IgD-negative memory B cell (primary cell): ENCODE measurements at regions not wholly inside any gene's neighbourhood (a gene's known extent, or its start where the extent isn't known, plus 50 kb on each side); places are given as distances from the start of the nearest gene placed in this dataset.

Experiments
- H3K27ac Mint-ChIP-seq, 3 donors: one replicate each; pipeline ENCODE4 v1.8.0; 2020 to 2022; ENCODE audit warnings: mild to moderate bottlenecking in 3 of 3, mixed read lengths in 3 of 3, moderate library complexity in 1 of 3
- H3K27me3 Mint-ChIP-seq: one replicate; pipeline ENCODE4 v1.8.0; 2021; ENCODE audit warnings: mixed read lengths
- H3K36me3 Mint-ChIP-seq: one replicate; pipeline ENCODE4 v1.8.0; 2020; ENCODE audit warnings: mild to moderate bottlenecking, mixed read lengths
- H3K4me1 Mint-ChIP-seq, 3 donors: one replicate each; pipeline ENCODE4 v1.8.0; 2020 to 2022; ENCODE audit warnings: mixed read lengths in 3 of 3, mild to moderate bottlenecking in 1 of 3
- H3K4me3 Mint-ChIP-seq, 4 donors: one replicate each; pipeline ENCODE4 v1.8.0; 2020 to 2022; ENCODE audit warnings: mild to moderate bottlenecking in 4 of 4, mixed read lengths in 4 of 4, moderate library complexity in 3 of 4
- H3K9me3 Mint-ChIP-seq, 3 donors: one replicate each; pipeline ENCODE4 v1.8.0; 2020 to 2021; ENCODE audit warnings: mixed read lengths in 3 of 3, mild to moderate bottlenecking in 1 of 3

DNA sequence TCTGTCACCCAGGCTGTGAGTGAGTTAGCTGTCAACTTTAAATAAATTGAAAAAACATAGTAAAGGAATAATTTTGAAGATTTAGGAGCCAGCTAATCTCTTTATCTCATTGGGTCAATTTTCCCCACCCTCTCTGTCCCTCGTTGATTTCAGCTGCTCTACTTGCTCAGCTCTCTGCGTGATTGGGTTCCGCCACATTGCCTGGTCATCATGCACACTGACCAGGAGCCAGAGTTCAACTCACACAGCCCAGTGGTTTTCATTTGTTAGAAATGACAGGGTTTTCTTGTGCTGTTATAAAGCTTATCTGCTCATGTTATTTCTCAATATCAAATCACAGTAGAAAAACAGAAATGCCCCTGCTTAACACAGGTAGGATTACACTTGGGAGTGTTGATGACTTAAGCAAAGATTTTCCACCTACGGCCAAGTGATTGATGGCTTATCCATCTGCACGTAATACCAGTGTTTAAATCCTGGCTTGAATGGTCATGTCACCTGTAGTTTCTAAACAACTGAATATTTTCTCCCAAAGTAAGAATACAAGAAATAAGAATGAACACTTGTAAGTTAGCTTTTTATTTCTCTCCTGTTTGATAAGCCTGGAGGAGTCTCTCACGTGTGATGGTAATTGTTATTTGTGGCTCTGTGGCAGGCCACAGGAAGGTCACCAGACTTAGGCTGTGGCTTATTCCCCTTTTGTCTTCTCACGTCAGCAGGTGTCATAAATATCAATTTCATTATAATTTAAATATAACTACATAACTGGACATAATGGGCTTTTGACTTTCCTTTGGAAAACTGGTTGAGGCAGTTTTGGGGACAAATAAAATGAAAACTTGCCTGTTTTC is 367.2 kb upstream of the DDHD1 start:
- peaks cover 1% of the 10 kb centered on the region for H3K36me3 Mint-ChIP-seq
- peaks cover 0 to 2% (median 0%) of the 10 kb centered on the region in 3 donors for H3K9me3 Mint-ChIP-seq
- peaks cover under 1% of the 10 kb centered on the region for H3K27me3 Mint-ChIP-seq
- no peak overlapping the region for H3K27ac Mint-ChIP-seq
- no peak overlapping the region for H3K4me3 Mint-ChIP-seq
- H3K4me1 Mint-ChIP-seq, result no peaks in the 10 kb centered on the region

DNA sequence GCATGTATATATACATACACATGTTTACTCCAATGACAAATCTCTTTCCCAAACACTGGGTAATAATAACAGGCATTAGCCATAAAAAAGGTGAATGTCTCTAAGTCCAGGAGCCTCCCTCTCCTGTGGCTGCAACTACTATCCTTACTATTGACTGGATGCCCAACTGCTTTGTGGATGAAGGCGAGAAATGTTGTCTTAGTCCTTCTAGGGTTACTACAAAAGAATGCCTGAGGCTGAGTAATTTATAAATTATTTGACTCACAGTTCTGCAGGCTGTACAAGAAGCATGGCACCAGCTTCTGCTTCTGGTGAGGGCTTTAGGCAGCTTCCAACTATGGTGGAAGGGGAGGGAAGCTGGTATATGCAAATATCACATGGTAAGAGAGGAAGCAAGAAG is 366.0 kb upstream of the DDHD1 start:
- no peaks in the 10 kb centered on the region for H3K4me1 Mint-ChIP-seq
- H3K9me3 Mint-ChIP-seq, result peaks cover 0 to 2% (median 0%) of the 10 kb centered on the region in 3 donors
- no peak overlapping the region for H3K4me3 Mint-ChIP-seq
- no peak overlapping the region for H3K27ac Mint-ChIP-seq
- peaks cover 1% of the 10 kb centered on the region for H3K36me3 Mint-ChIP-seq
- no peaks in the 10 kb centered on the region for H3K27me3 Mint-ChIP-seq

- peaks cover 0 to 1% (median under 1%) of the 10 kb centered on the region in 3 donors for H3K9me3 Mint-ChIP-seq
These were observed 364.3 kb upstream of the DDHD1 start for GRCh38 chr14:53517270-53517960.

GRCh38 chr14:53516261-53516774 is 363.2 kb upstream of the DDHD1 start:
- Mint-ChIP-seq H3K27me3 (no peaks in the 10 kb centered on the region), H3K27ac (no peak overlapping the region), H3K4me1 (no peaks in the 10 kb centered on the region), H3K4me3 (no peak overlapping the region), H3K9me3 (peaks cover 0 to 5% (median 0%) of the 10 kb centered on the region in 3 donors), H3K36me3 (peaks cover 1% of the 10 kb centered on the region)

More at GRCh38 chr14:53517270-53517960, 364.3 kb upstream of the DDHD1 start:
- no peaks in the 10 kb centered on the region for H3K4me1 Mint-ChIP-seq
- H3K4me3 Mint-ChIP-seq, result no peak overlapping the region
- H3K36me3 Mint-ChIP-seq, result peaks cover 1% of the 10 kb centered on the region
- H3K27ac Mint-ChIP-seq, result no peak overlapping the region
- H3K27me3 Mint-ChIP-seq, result no peaks in the 10 kb centered on the region

GRCh38 chr14:53515276-53515675 is 362.2 kb upstream of the DDHD1 start:
- Mint-ChIP-seq H3K9me3 (peaks cover 0 to 5% (median 0%) of the 10 kb centered on the region in 3 donors), H3K36me3 (peaks cover 1% of the 10 kb centered on the region), H3K27ac (no peak overlapping the region), H3K4me1 (no peaks in the 10 kb centered on the region), H3K4me3 (no peak overlapping the region), H3K27me3 (no peaks in the 10 kb centered on the region)

DNA sequence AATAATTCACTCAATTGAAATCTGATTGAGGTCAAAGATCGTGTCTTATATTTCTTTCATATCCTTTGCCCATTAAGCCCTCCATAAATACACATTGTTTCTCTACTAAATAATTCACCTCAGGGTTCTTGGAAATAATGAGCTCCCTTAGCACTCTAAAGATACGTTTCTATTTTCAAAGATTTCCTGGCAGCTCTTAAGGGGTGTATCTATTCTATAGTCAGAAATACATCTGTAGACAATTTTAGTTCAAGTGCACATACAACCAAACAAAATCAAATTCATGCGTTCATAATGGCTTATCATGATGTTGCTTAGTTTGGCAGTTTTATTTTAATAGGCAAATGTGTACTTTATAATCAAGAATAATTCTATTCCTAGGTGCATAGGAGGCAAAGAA is 361.1 kb upstream of the DDHD1 start:
- no peak overlapping the region for H3K27ac Mint-ChIP-seq

DNA sequence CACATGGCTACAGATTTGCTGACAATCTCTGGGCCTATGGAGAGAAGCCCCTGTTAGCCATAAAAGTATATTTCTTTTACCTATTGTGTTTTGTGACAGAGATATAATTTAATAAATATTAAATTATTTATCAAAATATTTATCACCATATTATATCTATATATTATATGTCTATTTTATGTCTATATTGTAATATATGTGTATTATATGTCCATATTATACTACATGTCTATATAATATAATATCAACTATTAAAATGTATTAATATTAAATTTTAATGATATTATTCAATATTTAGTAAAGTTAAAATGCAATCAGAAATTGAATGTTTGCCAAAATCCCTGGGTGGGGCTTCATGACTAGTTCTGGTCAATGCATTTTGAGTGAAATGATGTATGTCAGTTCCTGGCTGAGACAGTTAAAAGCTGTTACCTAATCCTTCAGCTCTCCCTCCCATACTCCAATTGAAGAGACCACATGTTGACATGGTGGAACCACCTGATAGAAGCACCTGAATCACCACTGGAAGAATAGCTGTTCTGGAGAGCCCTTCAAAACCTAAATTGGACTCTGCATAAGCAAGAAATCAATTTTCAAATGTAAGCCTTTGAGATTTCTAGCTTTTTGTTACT is 357.3 kb upstream of the DDHD1 start:
- peaks cover 1% of the 10 kb centered on the region for H3K36me3 Mint-ChIP-seq
- no peak overlapping the region for H3K27ac Mint-ChIP-seq
- no peak overlapping the region for H3K4me3 Mint-ChIP-seq
- peaks cover 0 to 13% (median 10%) of the 10 kb centered on the region in 3 donors for H3K9me3 Mint-ChIP-seq
- no peaks in the 10 kb centered on the region for H3K27me3 Mint-ChIP-seq
- peaks cover 0 to 1% (median 0%) of the 10 kb centered on the region in 3 donors for H3K4me1 Mint-ChIP-seq

More for the DNA sequence above, 361.1 kb upstream of the DDHD1 start:
- no peaks in the 10 kb centered on the region for H3K4me1 Mint-ChIP-seq
- H3K9me3 Mint-ChIP-seq, result peaks cover 0 to 5% (median 0%) of the 10 kb centered on the region in 3 donors
- peaks cover under 1% of the 10 kb centered on the region for H3K36me3 Mint-ChIP-seq
- H3K27me3 Mint-ChIP-seq, result no peaks in the 10 kb centered on the region
- H3K4me3 Mint-ChIP-seq, result no peak overlapping the region

DNA sequence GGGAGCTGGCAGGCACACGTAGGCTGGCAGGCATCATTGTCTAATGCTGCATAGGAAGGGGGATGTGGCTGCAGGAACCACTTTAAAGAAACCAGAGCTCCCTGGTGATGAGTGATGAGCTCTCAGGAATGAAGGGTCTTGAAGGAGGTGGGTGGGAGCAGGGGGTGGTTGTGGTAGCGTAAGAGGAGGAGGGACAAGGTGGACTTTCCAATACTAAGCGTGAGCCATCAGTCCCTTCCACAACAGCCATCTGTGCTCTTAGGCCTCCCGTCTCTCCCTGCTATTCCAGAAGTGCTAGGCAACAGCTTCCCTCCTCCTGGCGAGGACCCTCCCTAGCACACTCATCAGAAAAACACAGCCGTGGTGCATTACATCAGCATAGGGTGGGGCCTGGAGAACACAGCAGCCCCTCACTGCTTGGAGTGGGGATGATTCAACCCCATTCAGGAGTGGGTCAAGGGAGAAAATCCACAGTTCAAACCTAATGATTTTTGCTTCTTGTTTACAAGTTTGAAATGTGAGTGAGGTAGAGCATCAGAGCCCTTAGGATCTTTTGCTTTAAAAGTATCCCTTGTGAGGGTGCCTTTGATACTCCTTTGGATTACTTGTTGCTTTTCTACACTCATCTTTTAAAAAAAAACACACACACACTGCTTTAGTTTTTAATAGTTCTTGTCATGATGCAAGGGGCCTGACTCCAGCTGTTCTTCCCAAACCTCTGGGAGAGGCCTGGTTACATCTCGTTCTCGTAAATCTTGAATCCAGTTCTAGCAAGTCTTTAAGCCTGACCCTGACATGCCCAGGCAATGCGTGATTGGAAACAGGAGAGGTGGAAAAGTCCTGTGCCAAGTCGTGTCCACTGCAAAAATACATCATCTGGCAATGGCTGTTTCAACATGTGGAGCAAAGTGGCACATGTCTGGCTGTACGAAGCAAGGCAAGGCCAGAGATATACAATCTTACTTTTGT is 356.4 kb upstream of the DDHD1 start:
- Mint-ChIP-seq H3K4me3 (no peak overlapping the region), H3K36me3 (peaks cover 1% of the 10 kb centered on the region), H3K9me3 (peaks cover 3 to 14% (median 13%) of the 10 kb centered on the region in 3 donors), H3K27me3 (no peaks in the 10 kb centered on the region), H3K4me1 (peaks cover 0 to 1% (median 0%) of the 10 kb centered on the region in 3 donors), H3K27ac (peak overlapping the region in 1 of 3 donors; percentile 17)

GRCh38 chr14:53501361-53502211 is 348.5 kb upstream of the DDHD1 start:
- Mint-ChIP-seq H3K27ac (no peak overlapping the region), H3K9me3 (peaks cover 8 to 38% (median 17%) of the 10 kb centered on the region in 3 donors), H3K4me3 (no peak overlapping the region), H3K27me3 (no peaks in the 10 kb centered on the region), H3K4me1 (peaks cover 0 to 1% (median 0%) of the 10 kb centered on the region in 3 donors), H3K36me3 (peaks cover 4% of the 10 kb centered on the region)

- peaks cover 2% of the 10 kb centered on the region for H3K36me3 Mint-ChIP-seq
- H3K27ac Mint-ChIP-seq, result no peak overlapping the region
- no peaks in the 10 kb centered on the region for H3K4me1 Mint-ChIP-seq
- no peaks in the 10 kb centered on the region for H3K27me3 Mint-ChIP-seq
- H3K9me3 Mint-ChIP-seq, result peaks cover 8 to 29% (median 9%) of the 10 kb centered on the region in 3 donors
- H3K4me3 Mint-ChIP-seq, result no peak overlapping the region
These were observed 347.1 kb upstream of the DDHD1 start for GRCh38 chr14:53500191-53500590.

DNA sequence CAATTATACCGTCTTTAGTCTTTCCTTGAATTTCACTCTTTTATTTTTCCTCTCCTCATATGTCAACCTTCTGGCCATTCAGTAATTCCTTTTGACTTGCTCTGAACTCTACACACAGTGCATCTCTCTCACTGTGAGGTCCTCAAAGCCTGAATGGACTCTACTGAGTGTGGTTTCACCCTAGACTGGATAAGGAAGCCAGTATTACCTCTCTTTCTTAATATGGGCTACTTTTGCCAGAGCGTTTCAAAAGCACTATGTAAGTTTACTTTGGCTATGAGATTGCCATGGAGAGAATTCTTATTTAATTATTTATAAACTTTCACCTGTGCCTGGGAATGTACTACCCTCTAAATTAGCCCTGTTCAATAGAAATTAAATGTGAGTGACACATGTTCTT is 343.5 kb upstream of the DDHD1 start:
- no peaks in the 10 kb centered on the region for H3K4me1 Mint-ChIP-seq
- no peaks in the 10 kb centered on the region for H3K36me3 Mint-ChIP-seq
- peak overlapping the region in 1 of 4 donors; percentile 1 for H3K4me3 Mint-ChIP-seq
- peaks cover 2% of the 10 kb centered on the region for H3K27me3 Mint-ChIP-seq
- peaks cover 2 to 6% (median 4%) of the 10 kb centered on the region in 3 donors for H3K9me3 Mint-ChIP-seq
- H3K27ac Mint-ChIP-seq, result no peak overlapping the region

DNA sequence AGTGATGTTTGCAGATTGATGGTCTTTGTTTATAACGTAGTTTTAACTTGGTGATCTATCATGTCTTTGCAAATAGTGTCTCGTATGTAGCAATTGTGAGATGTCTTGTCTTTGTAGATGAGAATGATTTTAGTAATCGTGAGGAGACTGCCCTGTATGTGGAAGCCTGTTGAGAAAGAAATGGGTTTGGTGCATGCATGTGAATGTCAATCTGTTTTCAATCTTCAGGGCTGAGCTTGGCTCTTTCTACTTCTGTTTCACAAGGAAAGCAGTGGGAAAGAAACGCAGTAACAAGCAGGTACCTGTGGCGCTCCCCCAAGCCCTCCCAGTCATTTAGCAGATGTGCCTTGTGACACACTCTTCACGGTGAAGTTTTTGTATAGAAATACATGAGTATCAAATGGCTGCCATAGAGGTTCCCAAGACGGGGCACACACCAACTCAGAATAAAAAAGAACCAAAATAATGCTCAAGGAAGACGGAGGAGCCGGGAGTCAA is 342.8 kb upstream of the DDHD1 start:
- Mint-ChIP-seq H3K4me1 (no peaks in the 10 kb centered on the region), H3K36me3 (no peaks in the 10 kb centered on the region)

GRCh38 chr14:53494587-53494986 is 341.5 kb upstream of the DDHD1 start:
- peaks cover 2% of the 10 kb centered on the region for H3K27me3 Mint-ChIP-seq
- H3K4me3 Mint-ChIP-seq, result no peak overlapping the region
- no peak overlapping the region for H3K27ac Mint-ChIP-seq
- H3K4me1 Mint-ChIP-seq, result no peaks in the 10 kb centered on the region
- H3K36me3 Mint-ChIP-seq, result no peaks in the 10 kb centered on the region
- peaks cover 0 to 2% (median 2%) of the 10 kb centered on the region in 3 donors for H3K9me3 Mint-ChIP-seq

More for the DNA sequence above, 342.8 kb upstream of the DDHD1 start:
- Mint-ChIP-seq H3K27me3 (peaks cover 2% of the 10 kb centered on the region), H3K4me3 (no peak overlapping the region), H3K27ac (no peak overlapping the region), H3K9me3 (peaks cover 0 to 6% (median 2%) of the 10 kb centered on the region in 3 donors)
